ENCODE measurements at regions not wholly inside any gene's neighbourhood (a gene's known extent, or its start where the extent isn't known, plus 50 kb on each side); places are given as distances from the start of the nearest gene placed in this dataset.

GRCh38 chr4:3858046-3858730, 92.0 kb downstream of the ADRA2C start:
- Histone ChIP-seq H3K4me1 (peaks cover 4% of the 10 kb centered on the region), H3K9me3 (replicated peaks) (no peaks in the 10 kb centered on the region), H3K27ac (replicated peaks) (no peak overlapping the region), H3K4me3 (no peak overlapping the region), H3K36me3 (no peaks in the 10 kb centered on the region), H3K27me3 (ENCODE audit: low read depth) (peaks cover 99% of the 10 kb centered on the region)
- no peak for DNase-seq
- TF ChIP-seq CTCF (IDR thresholded peaks at IDR 0.05; ENCODE audit: borderline replicate concordance) = no peak
- intact Hi-C loops (cut with micrococcal nuclease) = no loop called here

GRCh38 chr4:3858765-3859388, 92.7 kb downstream of the ADRA2C start:
- Histone ChIP-seq H3K27ac (replicated peaks) (no peak overlapping the region), H3K9me3 (replicated peaks) (no peaks in the 10 kb centered on the region), H3K4me1 (peaks cover 7% of the 10 kb centered on the region), H3K36me3 (no peaks in the 10 kb centered on the region), H3K27me3 (ENCODE audit: low read depth) (peaks cover 99% of the 10 kb centered on the region), H3K4me3 (no peak overlapping the region)
- intact Hi-C loops (cut with micrococcal nuclease) = no loop called here
- no peak for DNase-seq
- TF ChIP-seq CTCF (IDR thresholded peaks at IDR 0.05; ENCODE audit: borderline replicate concordance) = no peak

GRCh38 chr4:3859571-3859970, 93.4 kb downstream of the ADRA2C start:
- no peaks in the 10 kb centered on the region for H3K36me3 ChIP-seq
- intact Hi-C loops (cut with micrococcal nuclease) = no loop called here
- H3K27ac ChIP-seq (replicated peaks) = no peak overlapping the region
- no peak for TF ChIP-seq CTCF (IDR thresholded peaks at IDR 0.05; ENCODE audit: borderline replicate concordance)
- no peak overlapping the region for H3K4me3 ChIP-seq
- H3K27me3 ChIP-seq (ENCODE audit: low read depth) = peaks cover 99% of the 10 kb centered on the region
- no peaks in the 10 kb centered on the region for H3K9me3 ChIP-seq (replicated peaks)
- DNase-seq = no peak
- H3K4me1 ChIP-seq = peaks cover 7% of the 10 kb centered on the region

DNA sequence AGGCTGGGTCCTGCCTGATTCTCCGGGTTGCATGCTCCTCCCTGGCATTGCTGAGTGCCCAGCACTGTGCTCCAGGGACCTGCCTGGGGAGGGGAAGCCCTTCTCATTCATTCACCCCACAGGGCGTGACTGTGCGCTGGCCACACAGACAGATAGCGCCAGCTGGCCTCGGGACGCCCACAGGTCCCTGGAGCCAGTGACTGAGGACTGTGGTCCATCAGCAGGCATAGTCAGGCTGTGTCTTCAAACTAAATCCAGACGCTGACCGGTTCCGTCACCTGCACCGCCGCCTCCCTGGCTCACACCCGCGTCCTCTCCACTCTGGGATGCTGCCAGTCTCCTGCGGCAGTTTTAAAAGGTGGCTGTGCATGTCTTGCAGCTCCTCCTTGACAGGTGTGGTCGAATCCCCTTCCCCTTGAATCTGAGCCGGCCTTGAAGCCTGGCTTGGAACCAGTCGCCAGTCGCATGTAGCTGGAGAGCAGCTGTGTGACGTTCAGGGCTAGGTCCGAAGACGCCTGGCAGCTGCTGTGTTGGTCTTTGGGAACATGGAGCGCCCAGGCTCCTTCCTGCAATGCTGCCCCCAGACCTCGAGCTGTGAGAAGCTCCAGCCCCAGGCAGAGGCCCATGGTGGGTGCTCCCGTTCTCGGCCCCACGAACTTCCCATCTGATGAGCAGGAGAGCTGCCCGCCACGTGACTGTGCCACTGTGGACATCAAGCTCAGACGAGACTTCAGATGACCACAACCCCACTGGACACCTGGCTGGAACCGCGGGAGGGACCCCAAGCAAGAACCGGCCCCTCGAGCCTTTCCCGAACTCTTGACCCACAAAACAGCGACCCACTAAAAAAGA, 94.1 kb downstream of the ADRA2C start:
- peaks cover 7% of the 10 kb centered on the region for H3K4me1 ChIP-seq
- intact Hi-C loops (cut with micrococcal nuclease) = no loop called here
- H3K36me3 ChIP-seq = no peaks in the 10 kb centered on the region
- peaks cover 99% of the 10 kb centered on the region for H3K27me3 ChIP-seq (ENCODE audit: low read depth)
- DNase-seq = no peak
- no peak for TF ChIP-seq CTCF (IDR thresholded peaks at IDR 0.05; ENCODE audit: borderline replicate concordance)
- H3K27ac ChIP-seq (replicated peaks) = no peak overlapping the region
- no peak overlapping the region for H3K4me3 ChIP-seq
- no peaks in the 10 kb centered on the region for H3K9me3 ChIP-seq (replicated peaks)

- H3K9me3 ChIP-seq (replicated peaks) = no peaks in the 10 kb centered on the region
- no peak for TF ChIP-seq CTCF (IDR thresholded peaks at IDR 0.05; ENCODE audit: borderline replicate concordance)
- H3K36me3 ChIP-seq = no peaks in the 10 kb centered on the region
- no peak overlapping the region for H3K27ac ChIP-seq (replicated peaks)
- no peak overlapping the region for H3K4me3 ChIP-seq
- intact Hi-C loops (cut with micrococcal nuclease) = no loop called here
- DNase-seq = no peak
- peaks cover 7% of the 10 kb centered on the region for H3K4me1 ChIP-seq
- H3K27me3 ChIP-seq (ENCODE audit: low read depth) = peaks cover 99% of the 10 kb centered on the region
These were observed 94.9 kb downstream of the ADRA2C start for GRCh38 chr4:3860913-3861636.

Measured in left ventricle myocardium inferior (tissue), 1 donor.